CD4-positive, alpha-beta T cell treated with Interleukin-1 beta for 1 hour (primary cell): ENCODE measurements at regions not wholly inside any gene's neighbourhood (a gene's known extent, or its start where the extent isn't known, plus 50 kb on each side); places are given as distances from the start of the nearest gene placed in this dataset.
"Not testable (repeated sequence)": the region's sequence is repeated elsewhere in the genome, so short reads cannot be mapped to it uniquely, and the experiment has no call there.

Experiments
- DNase-seq, 2 donors: peaks; one replicate each; pipeline ENCODE4 v3.0.0-alpha.2; 2020 to 2022

GRCh38 chrX:150255441-150256296 is 107.4 kb upstream of the MAMLD1 start:
- no peak for DNase-seq

- DNase-seq, result no peak
These were observed 106.8 kb upstream of the MAMLD1 start for GRCh38 chrX:150256297-150256650.

GRCh38 chrX:150257353-150258175 is 105.6 kb upstream of the MAMLD1 start:
- no peak for DNase-seq

- DNase-seq, result no peak
These were observed 105.0 kb upstream of the MAMLD1 start for GRCh38 chrX:150258176-150258425.

- DNase-seq, result no peak
These were observed 104.4 kb upstream of the MAMLD1 start for GRCh38 chrX:150258463-150259430.

DNA sequence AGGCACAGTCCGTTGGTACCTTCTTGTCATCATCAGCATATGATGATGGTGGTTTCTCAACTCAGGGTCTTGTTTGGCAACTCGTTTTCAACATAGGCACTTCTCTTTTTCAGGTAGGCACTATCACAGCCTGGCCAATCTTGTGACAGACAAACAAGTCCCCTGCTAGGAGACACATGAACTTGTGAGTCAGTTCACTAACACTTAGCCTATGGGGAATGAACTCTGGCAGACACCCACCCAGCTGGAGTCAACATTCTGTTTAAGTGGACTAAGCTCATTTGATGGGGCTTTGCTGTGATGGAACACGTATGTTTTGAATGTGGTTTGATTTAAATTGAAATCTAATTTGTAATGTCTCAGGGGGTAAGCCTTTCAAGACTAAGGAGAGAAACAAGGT is 100.7 kb upstream of the MAMLD1 start:
- DNase-seq, result no peak

DNA sequence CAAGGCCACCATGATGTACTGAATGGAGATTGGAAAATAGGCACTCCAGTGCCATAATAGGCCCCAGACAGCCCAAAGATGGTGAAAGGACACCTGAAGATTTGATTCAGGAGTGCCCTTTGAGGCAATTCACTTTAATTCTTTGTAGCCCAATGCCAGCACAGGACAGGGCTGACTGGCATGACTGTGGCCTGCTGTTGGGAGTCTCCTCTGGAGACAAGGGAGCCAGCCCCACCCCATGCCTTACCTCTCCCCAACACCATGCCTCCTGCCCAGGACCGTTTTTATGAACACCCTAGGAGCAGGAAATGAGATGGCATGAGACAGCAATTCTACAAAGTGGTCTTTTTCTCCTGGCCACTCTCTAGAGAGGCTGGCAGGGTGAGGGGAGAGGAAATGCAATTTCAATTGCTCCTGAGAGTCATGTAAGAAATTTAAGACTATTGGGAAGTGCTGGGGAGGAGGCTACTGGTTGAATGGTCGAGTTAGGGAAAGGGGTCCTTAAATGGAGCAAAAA is 94.2 kb upstream of the MAMLD1 start:
- no peak for DNase-seq

DNA sequence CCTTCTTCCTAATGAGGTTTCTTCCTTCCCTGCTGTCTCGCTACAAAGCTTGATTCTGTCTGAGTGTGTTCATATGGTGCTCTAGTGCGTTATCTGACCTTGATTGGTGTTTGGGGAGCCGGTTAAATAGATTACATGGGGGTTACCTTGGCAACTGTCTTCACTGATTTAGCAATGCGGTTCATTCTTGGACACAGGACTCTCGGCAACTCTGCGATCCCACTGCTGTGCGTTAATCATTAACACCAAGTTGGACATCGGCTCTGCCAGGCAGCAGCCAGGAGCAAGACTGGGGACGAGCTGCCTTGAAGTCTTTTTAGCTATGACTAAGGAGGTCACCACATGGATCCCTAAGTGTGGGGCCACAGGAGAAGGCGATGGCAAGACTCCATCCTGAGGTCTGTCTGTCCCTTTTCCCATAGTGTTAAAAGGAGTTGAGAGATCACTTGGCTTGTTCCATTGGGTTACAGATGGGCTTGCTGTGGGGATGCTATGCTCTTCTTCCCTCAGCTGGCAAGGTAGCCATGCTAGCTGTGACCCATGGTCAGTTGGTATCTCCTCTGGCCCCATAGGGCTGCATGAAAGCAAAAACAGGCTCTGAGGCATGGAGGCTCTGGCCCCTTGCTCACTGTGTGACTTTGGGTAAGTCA is 93.4 kb upstream of the MAMLD1 start:
- DNase-seq, result no peak

- no peak for DNase-seq
These were observed 92.5 kb upstream of the MAMLD1 start for GRCh38 chrX:150270622-150271021.

DNA sequence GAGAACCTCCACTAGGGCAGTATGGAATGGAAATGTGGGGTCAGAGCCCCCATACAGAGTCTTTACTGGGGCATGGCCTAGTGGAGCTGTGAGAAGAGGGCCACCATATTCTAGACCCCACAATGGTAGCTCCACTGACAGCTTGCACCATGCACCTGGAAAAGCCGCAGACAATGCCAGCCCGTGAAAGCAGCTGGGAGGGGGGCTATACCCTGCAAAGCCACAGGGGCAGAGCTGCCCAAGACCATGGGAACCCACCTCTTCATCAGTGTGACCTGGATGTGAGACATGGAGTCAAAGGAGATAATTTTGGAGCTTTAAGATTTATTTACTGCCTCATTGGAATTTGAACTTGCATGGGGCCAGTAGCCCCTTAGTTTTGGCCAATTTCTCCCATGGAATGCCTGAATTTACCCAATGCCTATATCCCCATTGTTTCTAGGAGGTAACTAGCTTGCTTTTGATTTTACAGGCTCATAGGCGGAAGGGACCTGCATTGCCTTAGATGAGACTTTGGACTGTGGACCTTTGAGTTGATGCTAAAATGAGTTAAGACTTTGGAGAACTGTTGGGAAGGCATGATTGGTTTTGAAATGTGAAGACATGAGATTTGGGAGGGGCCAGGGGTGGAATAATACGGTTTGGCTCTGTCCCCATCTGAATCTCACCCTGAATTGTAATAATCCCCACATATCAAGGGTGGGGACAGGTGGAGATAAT is 89.4 kb upstream of the MAMLD1 start:
- DNase-seq, result not testable (repeated sequence)

GRCh38 chrX:150282953-150283352 is 80.2 kb upstream of the MAMLD1 start:
- DNase-seq, result no peak

GRCh38 chrX:150291014-150291413 is 72.1 kb upstream of the MAMLD1 start:
- DNase-seq, result no peak

- DNase-seq, result no peak
These were observed 69.7 kb upstream of the MAMLD1 start for GRCh38 chrX:150293311-150294013.

DNA sequence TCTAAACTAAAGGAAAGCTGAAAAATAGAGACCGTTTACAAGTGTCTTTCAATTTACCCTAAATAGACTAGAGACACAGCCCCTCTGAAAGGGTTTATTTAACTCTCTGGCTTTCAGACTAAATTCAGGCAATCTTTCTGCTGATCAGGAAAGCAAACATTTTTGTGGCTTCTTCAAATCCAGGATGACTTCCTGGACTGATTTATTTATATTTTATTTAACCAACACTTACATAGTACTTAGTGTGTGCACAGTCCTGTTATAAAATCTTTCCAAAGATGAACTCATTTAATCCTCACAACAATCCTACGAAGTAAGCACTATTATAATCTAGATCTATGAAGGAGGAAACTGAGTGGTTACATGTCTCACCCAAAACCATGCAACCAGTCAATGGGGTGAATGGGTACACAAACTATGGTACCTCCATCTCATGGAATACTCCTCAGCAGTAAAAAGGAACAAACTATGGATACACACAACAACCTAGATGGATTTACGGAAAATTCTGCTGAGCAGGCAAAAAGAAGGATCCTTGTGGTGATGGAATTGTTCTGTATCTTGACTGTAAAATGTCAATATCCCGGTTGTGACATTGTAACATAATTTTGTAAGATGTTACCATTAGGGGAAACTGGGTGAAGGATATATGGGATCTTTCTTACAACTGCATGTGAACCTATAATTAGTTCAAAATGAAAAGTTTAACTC is 64.1 kb upstream of the MAMLD1 start:
- DNase-seq, result no peak

DNA sequence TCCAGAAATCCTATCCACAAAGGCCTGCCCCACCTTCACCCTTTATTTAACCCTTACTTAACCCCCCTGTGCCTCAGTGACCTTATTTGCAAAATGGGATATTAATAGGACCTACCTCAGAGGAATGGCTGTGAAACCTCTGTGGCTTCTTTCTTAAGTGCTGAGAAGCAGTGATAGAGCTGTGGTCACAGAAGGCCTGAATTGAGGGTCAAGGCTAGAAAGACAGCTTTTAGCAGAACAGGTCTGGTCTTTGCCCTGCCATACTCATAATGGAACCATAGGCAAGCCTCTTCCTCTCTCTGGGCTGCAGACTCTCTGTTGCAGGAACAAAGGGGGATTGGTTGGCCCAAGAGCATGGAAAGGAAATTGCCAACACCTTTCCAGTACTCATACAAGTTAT is 63.5 kb upstream of the MAMLD1 start:
- no peak for DNase-seq

- no peak for DNase-seq
These were observed 59.6 kb upstream of the MAMLD1 start for GRCh38 chrX:150303386-150304097.

- no peak for DNase-seq
These were observed 57.1 kb upstream of the MAMLD1 start for GRCh38 chrX:150306002-150306401.

DNA sequence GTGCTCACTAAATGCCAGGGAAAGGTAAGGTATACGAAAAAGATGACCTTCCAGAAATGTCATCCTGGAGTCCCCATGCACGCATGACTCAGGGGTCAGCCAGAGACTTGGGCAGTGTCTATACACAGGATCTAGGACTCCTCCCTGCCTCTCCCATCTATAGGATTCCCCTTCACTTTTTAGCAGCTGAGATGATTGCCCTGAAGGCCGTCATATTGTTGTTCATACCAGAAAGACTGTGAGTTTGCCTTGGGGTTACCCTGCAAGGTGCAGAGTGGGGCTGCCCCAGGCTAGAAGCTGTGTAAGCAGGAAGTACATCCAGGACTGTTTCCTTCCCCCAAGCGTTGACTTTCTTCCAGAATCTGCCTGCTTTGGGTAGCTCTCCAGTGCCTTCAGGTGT is 55.1 kb upstream of the MAMLD1 start:
- no peak for DNase-seq

DNA sequence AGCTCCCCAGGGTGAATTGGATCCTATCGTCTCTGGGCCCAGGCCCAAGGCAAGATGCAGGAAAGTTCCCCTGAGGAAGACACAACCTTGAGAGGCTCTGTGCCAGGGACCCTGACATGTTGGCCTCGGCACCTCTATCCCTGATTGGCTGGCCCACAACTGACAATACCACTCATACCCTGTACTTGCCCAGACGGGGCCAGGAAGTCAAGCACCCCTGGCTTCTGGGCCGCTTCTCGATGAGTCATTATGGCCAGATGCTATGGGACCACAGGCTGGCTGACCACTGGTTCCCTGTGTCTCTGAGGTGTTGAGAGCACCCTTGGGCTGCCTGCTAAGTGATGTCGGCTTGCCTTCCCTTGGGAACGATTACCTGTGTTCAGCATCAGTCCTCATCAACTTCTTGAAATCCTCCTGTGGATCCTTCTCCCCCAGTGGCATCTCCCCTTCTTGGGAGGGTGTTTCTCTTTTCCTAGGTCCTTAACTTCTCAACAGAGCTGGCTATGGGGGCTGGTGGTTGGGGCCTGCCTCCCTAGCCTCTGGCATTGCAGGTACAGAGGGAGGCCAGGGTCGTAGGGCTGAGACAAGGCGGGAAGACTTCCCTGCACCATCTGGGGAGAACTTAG is 54.5 kb upstream of the MAMLD1 start:
- no peak for DNase-seq
